Neuron (in vitro differentiated cells): ENCODE measurements at regions not wholly inside any gene's neighbourhood (a gene's known extent, or its start where the extent isn't known, plus 50 kb on each side); places are given as distances from the start of the nearest gene placed in this dataset.
"Not testable (repeated sequence)": the region's sequence is repeated elsewhere in the genome, so short reads cannot be mapped to it uniquely, and the experiment has no call there.

Experiments
- H2AFZ ChIP-seq: one replicate; pipeline ENCODE4 v1.6.1; 2013; ENCODE audit warnings: low read depth, mild to moderate bottlenecking, inconsistent platforms, low read length, moderate library complexity
- H3K27me3 ChIP-seq: one replicate; pipeline ENCODE4 v1.6.1; 2013; ENCODE audit warnings: low read length; ENCODE audit not compliant: insufficient read depth
- H3K36me3 ChIP-seq: one replicate; pipeline ENCODE4 v1.6.1; 2013; ENCODE audit warnings: low read length; ENCODE audit not compliant: insufficient read depth
- H3K4me1 ChIP-seq: one replicate; pipeline ENCODE4 v1.6.1; 2013; ENCODE audit warnings: low read length; ENCODE audit not compliant: insufficient read depth
- H3K4me3 ChIP-seq: 2 replicates; pipeline ENCODE4 v1.5.1; 2013; ENCODE audit warnings: mild to moderate bottlenecking, low read length, moderate library complexity
- H3K9me3 ChIP-seq: one replicate; pipeline ENCODE4 v1.6.1; 2013; ENCODE audit warnings: low read length

- Histone ChIP-seq H3K36me3 (no peaks in the 10 kb centered on the region), H3K27me3 (no peaks in the 10 kb centered on the region), H3K4me1 (no peaks in the 10 kb centered on the region), H3K9me3 (peaks cover 23% of the 10 kb centered on the region), H3K4me3 (no peak overlapping the region), H2AFZ (no peak overlapping the region)
Observed at GRCh38 chr19:37303591-37304171, 67.2 kb upstream of the ZNF527 start.

- H3K4me1 ChIP-seq = no peaks in the 10 kb centered on the region
- no peaks in the 10 kb centered on the region for H3K27me3 ChIP-seq
- no peak overlapping the region for H3K4me3 ChIP-seq
- H3K36me3 ChIP-seq = no peaks in the 10 kb centered on the region
- no peak overlapping the region for H2AFZ ChIP-seq
- H3K9me3 ChIP-seq = peaks cover 23% of the 10 kb centered on the region
Observed at GRCh38 chr19:37304190-37304883, 66.6 kb upstream of the ZNF527 start.

GRCh38 chr19:37304884-37305255 lies 66.0 kb upstream of the ZNF527 start:
- Histone ChIP-seq H3K36me3 (no peaks in the 10 kb centered on the region), H3K4me1 (no peaks in the 10 kb centered on the region), H2AFZ (no peak overlapping the region), H3K27me3 (no peaks in the 10 kb centered on the region), H3K9me3 (peaks cover 23% of the 10 kb centered on the region), H3K4me3 (no peak overlapping the region)

GRCh38 chr19:37306383-37306963 lies 64.4 kb upstream of the ZNF527 start:
- no peak overlapping the region for H2AFZ ChIP-seq
- no peak overlapping the region for H3K4me3 ChIP-seq
- peaks cover 25% of the 10 kb centered on the region for H3K9me3 ChIP-seq
- no peaks in the 10 kb centered on the region for H3K27me3 ChIP-seq
- no peaks in the 10 kb centered on the region for H3K4me1 ChIP-seq
- H3K36me3 ChIP-seq = no peaks in the 10 kb centered on the region

- H3K9me3 ChIP-seq = peaks cover 10% of the 10 kb centered on the region
- H2AFZ ChIP-seq = no peak overlapping the region
- peaks cover 5% of the 10 kb centered on the region for H3K4me1 ChIP-seq
- no peak overlapping the region for H3K4me3 ChIP-seq
- H3K27me3 ChIP-seq = no peaks in the 10 kb centered on the region
- H3K36me3 ChIP-seq = no peaks in the 10 kb centered on the region
Observed at GRCh38 chr19:37309834-37310575, 60.9 kb upstream of the ZNF527 start.

DNA sequence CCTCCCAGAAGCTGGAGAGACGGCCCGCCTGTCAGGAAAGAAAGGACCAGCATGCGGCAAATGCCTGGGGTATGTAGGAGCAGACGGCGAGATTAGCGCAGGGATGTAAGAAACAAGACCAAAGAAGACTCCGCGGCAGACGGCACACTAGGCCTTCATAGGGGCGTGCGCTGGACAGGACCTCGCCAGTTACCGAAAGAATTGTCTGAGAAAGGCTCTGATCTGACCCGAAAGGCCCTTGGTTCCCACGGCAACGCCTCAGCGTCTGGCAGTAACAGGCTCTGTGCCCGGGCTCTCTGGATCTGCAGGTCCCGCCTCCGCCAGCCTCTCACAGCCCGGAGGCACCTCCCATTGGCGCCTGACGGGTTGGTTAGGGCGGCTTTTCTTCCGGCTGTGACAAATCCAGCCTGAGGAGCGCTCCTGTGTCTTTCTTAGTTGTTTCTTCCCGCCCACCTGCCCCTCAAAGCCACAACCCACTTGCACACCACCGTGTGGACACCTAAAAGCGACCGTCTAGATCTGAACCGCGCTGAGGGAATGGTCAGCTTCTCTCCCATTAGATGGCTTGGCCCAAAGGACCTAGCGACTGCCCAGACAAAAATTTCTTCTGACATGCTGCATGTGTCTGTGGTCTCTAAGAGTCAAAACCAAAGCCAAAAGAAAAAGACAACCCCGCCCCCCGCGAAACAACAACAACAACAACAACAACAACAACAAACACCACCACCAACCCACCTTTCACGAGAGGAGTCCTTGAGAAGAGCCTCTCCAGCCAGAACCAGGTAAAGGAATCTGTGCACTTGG lies 58.2 kb upstream of the ZNF527 start:
- H3K9me3 ChIP-seq, H3K4me1 ChIP-seq, H3K27me3 ChIP-seq, H3K36me3 ChIP-seq: not testable (repeated sequence)
- Histone ChIP-seq H3K4me3 (peak overlapping the region; percentile 51), H2AFZ (peak overlapping the region; percentile 76)

DNA sequence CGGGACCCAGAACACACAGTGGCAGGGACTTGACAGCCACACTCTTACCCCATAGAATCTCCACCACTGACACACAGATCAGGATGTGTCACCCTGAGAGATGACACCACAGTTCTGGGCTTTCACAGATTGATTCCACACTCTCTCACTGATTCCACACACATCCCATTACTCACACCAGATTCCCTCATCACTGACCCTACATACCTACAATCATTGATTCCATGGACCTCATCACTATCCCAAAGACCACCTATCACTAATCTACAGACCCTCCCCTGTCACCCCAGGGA lies 57.6 kb upstream of the ZNF527 start:
- Histone ChIP-seq H3K9me3 (peaks cover 4% of the 10 kb centered on the region), H2AFZ (peak overlapping the region; percentile 64)

DNA sequence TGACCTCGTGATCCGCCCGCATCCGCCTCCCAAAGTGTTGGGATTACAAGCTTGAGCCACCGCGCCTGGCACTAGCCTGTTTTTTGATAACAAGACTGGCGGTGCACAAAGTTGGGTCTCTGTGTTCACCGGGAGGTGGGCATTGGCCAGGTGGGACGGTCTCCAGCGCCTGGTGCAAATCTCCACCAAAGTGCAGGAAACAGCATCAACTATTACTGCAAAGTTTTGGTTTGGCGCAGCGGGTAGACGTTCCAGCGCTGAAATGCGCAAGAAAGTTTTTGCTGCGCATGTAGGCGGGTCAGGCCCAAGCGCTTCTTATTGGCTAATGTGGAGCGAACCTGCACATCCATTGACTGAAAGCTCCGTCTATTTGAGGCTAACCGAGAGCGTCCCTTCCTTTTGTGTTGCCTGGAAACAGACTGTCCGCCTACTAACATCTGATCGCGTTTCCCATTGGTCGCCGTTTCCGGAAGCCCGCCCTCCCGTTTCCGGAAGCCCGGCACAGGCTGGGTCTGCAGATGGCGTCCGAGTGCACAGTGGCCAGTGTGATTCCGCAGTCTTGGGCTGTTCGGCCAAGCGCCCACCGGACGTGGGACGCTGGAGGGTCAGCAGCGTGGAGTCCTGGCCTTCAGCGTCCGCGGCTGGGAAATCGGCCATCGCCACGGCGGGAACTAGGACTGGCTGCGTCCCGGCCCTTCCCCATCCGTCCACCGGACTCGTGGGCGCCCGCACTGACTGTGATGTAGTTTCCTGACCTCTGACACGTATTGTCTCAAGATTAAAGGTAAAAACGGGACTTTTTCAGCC lies 53.3 kb upstream of the ZNF527 start:
- Histone ChIP-seq H3K9me3 (peaks cover 23% of the 10 kb centered on the region), H2AFZ (peak overlapping the region; percentile 58), H3K4me1 (no peaks in the 10 kb centered on the region), H3K4me3 (peak overlapping the region; percentile 65), H3K27me3 (no peaks in the 10 kb centered on the region), H3K36me3 (peaks cover 25% of the 10 kb centered on the region)

More for the DNA sequence above, 57.6 kb upstream of the ZNF527 start:
- Histone ChIP-seq H3K27me3 (no peaks in the 10 kb centered on the region), H3K36me3 (no peaks in the 10 kb centered on the region), H3K4me3 (peak overlapping the region; percentile 51), H3K4me1 (peaks cover 5% of the 10 kb centered on the region)

DNA sequence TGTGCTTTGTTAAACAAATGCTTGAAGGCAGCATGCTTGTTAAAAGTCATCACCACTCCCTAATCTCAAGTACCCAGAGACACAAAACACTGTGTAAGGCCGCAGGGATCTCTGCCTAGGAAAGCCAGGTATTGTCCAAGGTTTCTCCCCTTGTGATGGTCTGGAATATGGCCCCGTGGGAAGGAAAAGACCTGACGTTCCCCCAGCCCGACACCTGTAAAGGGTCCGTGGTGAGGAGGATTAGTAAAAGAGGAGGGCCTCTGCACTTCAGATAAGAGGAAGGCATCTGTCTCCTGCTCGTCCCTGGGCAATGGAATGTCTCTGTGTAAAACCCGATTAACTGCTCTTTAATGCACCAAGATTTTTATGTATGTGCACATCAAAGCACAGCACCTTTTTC lies 49.9 kb upstream of the ZNF527 start:
- H2AFZ ChIP-seq = not testable (repeated sequence)
- H3K36me3 ChIP-seq = peaks cover 44% of the 10 kb centered on the region

More for the DNA sequence above, 49.9 kb upstream of the ZNF527 start:
- not testable (repeated sequence) for H3K4me3 ChIP-seq, H3K4me1 ChIP-seq, H3K27me3 ChIP-seq
- peaks cover 35% of the 10 kb centered on the region for H3K9me3 ChIP-seq
